ENCODE measurements at regions not wholly inside any gene's neighbourhood (a gene's known extent, or its start where the extent isn't known, plus 50 kb on each side); places are given as distances from the start of the nearest gene placed in this dataset.

DNA sequence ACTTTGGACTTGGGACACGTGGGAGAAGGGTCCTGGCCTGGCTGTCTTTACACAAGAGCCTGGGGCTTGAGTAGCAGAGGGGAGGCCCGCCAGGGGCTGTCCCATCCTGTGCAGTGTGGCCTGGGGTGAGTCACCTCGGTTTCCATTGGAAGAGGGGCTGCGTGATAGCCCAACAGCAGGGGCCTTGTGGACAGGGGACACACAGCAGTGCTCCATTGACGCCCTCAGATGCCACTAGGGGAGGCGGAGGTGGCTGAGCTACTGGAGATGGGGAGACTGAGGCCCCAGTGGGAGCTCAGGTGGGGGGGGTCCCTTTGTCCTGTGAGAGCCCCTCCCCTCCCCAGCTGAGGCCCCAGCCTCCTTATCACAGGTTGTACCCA lies 50.0 kb upstream of the RNU6ATAC start:
- DNase-seq (peak; percentile 26), ATAC-seq (no peak)
- intact Hi-C loops (cut with micrococcal nuclease), result no loop called here

DNA sequence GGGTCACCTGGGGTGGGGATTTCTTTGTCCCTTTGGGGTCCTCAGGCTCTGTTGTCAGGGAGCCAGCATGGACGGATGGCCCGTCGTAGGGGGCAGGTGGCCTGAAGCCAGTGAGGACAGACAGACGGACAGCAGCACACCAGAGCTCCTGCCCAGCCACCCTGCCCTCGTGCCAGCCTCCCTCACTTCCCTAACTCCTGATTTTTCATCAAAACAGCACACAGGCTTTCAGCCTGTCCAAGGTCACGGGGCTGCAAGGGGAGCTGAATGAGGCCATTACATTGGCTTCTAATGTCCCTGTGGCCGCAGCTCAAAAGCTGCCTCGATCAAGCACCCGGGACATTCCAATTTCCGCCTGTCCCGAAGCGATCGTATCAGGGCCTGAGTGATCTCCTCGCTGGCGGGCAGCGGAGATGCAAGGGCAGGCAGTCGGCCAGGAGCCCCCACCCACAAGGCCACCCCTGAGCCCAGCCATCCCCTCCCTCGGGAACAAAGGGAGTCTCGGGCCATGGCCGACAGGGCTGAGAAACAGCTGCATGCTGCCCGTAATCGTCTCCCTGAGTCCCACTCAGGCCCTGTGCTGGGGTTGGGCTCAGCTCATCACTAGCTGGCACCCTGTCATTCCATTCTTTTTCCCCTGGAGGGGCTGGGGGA lies 50.5 kb upstream of the RNU6ATAC start:
- ATAC-seq (peak; percentile 27), DNase-seq (peak; percentile 47)
- intact Hi-C loops (cut with micrococcal nuclease), result no loop called here

DNA sequence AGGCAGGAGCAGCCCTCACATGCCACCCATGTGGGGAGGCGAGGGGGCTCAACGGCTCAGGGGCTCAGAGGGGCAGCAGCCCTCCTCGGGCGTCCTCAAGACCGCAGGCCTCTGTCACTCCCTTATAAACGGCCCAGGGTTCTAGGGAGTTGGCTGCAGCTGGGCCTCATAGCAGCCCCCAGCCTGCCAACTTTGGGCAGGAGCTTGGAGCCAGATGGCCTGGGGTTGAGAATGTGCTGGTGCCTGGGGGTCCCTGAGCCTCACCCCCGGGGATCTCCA lies 51.0 kb upstream of the RNU6ATAC start:
- intact Hi-C loops (cut with micrococcal nuclease), result no loop called here
- no peak for DNase-seq
- peak; percentile 16 for ATAC-seq

DNA sequence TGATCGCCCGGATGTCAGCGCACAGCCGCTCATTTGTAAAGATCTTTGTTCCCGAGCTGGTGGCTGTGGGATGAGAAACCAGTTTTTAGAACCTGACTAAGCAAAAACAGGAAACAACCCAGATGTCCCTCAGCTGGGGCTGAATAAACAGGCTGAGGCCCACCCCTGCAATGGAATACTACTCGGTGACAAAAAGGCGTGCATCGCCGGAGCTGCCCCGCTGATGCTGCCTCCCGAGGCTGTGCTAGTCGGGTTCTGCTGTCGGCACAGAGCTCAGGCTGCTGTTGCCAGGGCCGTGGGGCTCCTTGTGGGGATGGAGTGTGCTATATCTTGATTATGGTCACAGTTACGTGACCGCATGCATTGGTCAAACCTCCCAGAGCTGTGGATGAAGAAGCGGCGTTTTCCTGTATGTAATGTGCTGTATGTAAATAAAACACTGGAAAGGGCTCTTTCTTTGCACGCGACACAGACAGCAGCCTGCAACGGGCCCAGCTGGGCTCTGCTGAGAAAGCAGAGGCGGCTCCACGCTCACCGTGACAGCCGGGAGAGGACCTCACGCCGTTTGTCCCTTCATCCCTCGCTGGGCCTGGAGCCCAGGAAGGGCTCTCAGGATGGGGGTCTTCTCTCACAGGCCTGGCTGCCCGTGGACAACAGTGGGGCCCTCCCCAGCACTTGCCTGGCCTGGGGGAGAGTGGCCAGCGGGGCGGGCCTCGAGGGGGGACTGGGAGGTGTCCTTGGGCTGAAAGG lies 51.5 kb upstream of the RNU6ATAC start:
- intact Hi-C loops (cut with micrococcal nuclease), result no loop called here
- ATAC-seq (peak; percentile 58), DNase-seq (peak; percentile 63)

DNA sequence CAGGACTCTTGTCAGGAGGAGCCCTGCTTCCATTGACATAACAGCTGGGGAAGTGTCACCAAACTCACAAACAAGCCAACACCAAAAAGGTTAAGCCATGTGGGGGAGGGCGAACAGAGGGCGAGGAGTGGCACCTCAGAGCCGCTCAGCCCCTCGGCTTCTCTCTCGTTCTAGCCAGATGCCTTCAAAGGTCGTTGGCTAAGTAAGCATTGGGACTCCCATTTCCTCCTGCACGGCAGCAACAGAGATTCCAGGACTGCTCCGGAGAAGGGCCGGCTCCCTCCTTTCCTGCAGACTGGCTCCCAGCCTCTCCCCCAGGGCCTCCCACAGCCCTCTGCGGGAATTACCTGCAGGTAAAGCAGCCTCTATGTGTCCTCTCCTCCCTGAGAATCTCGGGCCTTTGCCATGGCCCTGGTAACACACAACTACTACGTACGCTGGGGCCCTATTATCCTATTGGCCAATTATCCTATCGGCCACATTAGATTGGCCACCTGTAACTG lies 52.1 kb upstream of the RNU6ATAC start:
- intact Hi-C loops (cut with micrococcal nuclease), result no loop called here
- ATAC-seq, result no peak
- DNase-seq, result peak; percentile 13

DNA sequence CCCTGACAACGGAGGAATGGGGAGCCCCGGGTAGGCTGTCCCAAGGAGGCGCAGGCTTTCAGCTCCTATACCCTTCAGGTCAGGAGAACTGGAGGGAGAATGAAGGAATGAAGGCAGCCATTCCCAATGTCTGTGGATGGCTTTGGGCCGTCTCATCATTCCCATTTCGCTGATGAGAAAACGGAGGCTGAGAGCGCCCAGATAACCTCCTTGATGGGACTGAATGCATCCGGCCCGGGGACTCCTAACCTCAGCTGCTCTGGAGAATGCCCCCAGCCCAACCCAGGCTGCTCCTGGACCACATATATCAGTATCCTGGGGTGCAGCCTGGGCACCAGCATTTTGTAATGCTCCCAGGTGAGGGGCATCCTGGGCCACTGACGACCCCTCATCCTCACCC lies 52.6 kb upstream of the RNU6ATAC start:
- ATAC-seq (no peak), DNase-seq (no peak)
- intact Hi-C loops (cut with micrococcal nuclease), result no loop called here

DNA sequence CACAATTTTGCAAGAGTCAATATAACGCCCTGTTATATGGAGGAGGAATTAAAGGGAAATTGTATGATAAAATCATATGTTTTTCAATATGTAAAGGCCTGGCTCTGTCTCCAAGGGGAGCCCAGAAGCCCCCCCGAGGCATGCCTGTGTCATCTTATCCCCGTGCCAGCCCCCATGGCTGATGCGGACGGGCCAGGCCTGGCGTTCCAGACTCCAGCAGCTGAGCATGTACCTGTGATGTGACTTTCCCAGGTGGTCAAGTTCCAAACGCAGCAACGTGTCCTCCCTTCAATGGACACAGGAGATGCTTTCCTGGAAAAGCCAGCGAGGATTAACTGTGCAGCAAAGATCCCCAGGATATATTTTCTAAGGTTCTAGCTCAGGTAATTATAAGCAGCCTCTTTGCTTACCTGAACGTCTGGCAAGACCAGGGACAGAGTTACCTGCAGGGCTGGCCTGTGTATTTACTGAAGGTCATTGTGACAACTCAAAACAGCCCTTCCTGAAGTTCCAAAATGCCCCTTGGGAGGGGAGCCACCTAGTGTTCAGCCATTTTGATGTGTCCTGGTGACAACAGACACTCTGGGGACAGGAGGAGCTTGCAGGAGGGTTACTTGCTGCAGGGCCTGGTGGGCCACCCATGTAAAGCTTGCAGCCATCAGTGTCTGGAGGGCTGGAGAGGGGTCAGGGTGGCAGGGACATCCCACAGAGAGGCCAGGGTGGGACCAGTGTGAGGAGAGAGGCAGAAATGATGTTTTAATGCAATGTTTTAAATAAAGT lies 53.3 kb upstream of the RNU6ATAC start:
- peak; percentile 27 for ATAC-seq
- intact Hi-C loops (cut with micrococcal nuclease), result no loop called here

DNA sequence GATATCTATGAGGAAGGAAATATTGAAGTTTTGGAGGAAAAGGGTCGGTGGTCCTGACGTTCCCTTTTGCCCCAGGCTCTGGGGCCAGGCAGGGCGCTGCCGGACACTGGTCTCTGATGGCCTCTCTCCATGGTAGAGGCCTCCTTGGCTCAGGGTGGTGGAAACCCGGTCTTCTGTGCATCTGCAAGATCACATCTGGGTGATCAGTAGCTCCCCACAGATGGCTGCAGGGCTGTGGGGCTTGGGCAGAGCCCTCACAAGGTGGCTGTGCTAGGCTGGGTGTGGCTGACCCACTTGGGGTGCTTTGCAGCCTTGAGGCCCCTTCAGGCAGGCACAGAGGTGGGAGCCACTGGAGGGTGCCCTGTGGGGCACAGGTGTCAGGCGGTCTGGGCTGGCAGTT lies 53.9 kb upstream of the RNU6ATAC start:
- intact Hi-C loops (cut with micrococcal nuclease), result no loop called here
- ATAC-seq (no peak), DNase-seq (no peak)

More for the DNA sequence above, 53.3 kb upstream of the RNU6ATAC start:
- no peak for DNase-seq

DNA sequence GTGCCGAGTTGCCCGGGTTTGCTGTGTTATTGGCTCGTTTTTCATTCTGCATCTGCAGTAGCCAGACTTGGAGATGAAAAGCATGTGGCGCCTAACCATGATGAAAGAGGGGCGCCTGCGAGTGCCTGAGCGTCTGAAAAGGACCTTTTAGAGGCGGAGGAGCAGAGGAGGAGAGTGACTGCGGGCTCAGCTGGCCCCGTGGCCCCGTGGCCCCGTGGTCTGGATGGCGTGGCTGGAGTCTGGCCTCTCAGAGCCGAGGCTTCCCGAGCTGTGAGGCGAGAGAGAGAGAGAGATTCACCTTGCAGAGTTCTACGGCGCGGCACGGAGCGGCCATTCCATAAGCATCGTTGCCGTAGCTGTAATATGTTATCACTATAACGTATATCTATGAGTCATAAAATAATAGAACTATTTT lies 55.3 kb upstream of the RNU6ATAC start:
- ATAC-seq (no peak), DNase-seq (no peak)
- intact Hi-C loops (cut with micrococcal nuclease), result no loop called here

DNA sequence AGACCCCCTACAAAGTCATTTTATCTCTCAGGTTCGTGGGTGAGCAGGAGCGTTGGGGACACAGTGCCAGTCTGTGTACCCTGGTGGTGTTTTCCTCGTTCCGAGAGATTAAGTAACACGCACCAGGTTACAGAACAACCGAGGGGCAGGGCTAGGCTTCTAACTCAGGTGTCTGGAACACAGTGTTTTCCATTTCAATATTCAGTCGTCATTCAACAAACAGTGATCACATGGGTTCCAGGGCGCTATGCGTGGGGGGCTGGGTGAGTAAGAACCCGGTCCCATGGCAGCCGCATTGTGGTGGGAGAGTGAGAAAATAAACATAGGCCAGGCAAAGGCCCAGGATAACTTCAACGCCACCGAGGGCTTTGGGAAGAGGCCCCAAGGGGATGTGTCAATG lies 55.9 kb upstream of the RNU6ATAC start:
- no peak for DNase-seq
- intact Hi-C loops (cut with micrococcal nuclease), result no loop called here
- ATAC-seq, result no peak

DNA sequence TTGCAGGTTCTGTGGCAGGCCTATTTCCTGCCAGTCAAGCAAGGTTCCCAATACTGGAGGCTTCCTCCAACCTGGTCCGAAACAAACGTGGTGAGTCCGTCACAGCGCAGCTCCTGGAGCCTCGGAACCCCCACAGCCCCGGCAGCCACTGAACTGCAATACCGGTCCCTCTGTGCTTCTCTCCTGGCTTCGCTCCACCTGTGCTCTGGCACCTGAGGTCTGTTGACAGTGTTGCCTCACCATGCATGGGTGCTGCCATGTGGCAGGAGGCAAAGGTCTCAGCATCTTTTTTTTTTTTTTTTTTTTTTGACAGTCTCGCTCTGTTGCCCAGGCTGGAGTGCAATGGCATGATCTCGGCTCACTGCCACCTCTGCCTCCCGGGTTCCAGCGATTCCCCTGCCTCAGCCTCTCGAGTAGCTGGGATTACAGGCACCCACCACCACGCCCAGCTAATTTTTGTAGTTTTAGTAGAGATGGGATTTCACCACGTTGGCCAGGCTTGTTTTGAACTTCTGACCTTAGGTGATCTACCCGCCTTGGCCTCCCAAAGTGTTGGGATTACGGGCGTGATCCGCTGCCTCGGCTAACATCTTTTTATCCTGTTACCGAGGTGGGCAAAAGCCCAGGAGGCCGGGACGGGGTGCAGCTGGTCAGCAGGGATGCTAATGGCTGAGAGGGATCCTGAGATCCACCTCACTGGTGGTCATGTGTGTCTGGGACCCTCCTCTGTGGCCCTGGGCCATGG lies 57.1 kb upstream of the RNU6ATAC start:
- intact Hi-C loops (cut with micrococcal nuclease), result no loop called here
- DNase-seq, result peak; percentile 19
- ATAC-seq, result no peak

DNA sequence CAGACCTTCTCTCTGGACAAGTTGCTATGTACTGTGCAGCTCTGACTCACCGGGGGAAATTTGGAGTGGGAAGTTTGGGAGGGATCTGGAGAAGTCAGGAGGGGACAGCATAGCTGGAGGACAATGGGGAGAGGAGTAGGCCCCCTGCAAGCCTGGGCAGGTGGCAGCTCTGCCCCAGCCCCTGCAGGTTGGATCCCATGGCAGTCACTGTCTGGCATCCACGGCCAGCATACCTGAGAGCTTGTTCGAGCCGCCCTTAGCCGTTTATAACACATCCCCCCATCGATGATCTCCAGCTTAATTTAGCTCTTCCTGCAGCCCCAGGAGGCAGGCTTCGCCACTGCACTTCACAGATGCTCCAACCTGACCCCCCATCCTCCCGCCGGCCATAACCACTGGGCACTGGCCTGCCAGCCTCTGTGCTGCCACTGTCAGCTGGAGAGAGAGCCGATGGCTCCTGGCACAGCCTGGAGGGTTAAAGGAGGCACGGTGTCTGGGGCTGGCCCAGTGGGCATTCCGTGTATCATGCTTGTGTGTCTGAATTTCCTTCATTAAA lies 57.7 kb upstream of the RNU6ATAC start:
- intact Hi-C loops (cut with micrococcal nuclease), result no loop called here
- ATAC-seq, result no peak
- peak; percentile 30 for DNase-seq

DNA sequence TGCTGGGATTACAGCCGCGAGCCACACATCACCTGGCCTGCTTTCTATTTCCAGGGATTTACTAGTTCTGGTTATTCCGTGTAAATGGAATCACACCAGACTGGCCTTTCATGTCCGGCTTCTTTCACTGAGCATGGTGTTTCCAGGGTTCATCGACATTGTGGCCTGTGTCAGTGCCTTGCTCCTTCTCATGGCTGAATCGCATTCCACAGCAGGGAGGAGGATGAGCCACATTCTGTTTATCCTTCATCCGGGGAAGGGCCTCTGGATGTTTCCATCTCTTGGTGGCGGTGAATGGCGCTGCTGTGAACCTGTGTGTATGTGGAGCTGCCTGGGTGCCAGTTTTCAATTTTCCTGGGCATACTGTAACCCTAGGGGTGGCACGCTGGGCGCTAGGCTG lies 58.7 kb upstream of the RNU6ATAC start:
- intact Hi-C loops (cut with micrococcal nuclease), result no loop called here
- no peak for DNase-seq
- no peak for ATAC-seq

DNA sequence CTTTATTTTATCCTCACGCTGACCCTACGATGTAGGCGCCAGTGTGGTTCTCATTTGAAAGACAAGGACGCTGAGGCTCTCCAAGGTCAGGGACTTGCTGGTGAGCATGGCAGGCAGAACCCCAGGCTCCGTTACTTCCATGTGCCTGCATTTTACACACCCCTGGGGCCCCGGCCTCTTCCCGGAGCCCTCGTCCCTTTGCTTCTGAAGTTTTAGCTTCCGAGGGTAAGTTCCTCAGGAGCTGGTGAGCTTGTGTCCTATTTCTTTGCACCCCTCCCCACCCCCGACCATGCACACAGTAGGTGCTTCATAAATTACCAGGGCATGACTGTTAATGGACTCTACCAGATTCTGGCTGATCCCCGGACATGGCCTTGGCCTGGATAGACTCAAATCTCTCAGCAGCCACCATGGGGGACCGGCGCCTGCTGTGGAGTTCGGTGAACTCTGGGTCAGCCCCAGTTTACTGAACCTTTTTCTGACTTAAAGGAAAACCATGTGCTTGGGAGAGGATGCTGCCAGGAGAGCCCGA lies 59.3 kb upstream of the RNU6ATAC start:
- intact Hi-C loops (cut with micrococcal nuclease), result no loop called here
- ATAC-seq (no peak), DNase-seq (no peak)

DNA sequence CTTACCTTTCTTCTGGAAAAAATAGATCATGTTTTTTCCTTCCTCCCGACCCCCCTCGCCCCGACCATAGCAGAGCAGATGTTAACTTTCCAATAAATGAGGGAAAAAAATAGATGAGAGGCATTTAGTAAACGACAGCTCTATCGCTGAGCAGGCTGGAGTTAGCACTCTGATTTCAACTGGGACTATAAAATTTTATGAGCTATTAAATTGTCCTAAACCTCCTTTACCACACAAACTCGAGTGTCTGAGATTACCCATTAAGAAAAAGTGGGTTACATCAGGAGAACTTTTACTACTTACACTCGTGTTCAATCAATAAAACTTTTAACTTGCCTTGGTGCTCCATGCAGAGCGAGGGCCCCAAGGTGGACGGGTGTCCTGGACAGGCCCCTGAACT lies 59.8 kb upstream of the RNU6ATAC start:
- DNase-seq (no peak), ATAC-seq (no peak)
- intact Hi-C loops (cut with micrococcal nuclease), result no loop called here

DNA sequence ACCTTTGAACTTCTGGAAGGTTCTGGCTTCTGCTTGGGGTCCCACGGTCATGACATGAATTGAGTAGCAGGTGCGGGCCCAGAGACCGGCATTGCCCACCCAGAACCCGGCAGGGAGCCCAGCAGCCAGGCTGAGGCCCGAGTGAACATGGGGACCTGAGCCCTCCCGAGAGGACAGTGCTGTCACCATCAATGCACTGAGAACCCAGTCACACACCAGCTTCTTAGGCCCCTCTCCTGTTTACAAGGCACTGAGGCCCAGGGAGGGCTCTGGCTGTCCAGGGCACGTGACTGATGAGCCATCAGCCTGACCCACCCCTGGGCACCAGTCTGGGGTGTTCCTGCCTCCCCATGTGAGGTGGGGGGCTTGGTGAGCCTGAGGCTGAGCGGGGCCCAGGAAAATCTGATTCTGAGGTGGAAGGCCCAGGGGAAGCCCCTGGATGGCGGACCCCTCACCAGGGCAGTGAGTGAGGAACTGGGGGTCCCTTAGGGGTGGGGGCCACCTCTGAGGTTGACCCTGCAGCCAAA lies 60.3 kb upstream of the RNU6ATAC start:
- intact Hi-C loops (cut with micrococcal nuclease), result no loop called here
- DNase-seq, result no peak
- ATAC-seq, result no peak

DNA sequence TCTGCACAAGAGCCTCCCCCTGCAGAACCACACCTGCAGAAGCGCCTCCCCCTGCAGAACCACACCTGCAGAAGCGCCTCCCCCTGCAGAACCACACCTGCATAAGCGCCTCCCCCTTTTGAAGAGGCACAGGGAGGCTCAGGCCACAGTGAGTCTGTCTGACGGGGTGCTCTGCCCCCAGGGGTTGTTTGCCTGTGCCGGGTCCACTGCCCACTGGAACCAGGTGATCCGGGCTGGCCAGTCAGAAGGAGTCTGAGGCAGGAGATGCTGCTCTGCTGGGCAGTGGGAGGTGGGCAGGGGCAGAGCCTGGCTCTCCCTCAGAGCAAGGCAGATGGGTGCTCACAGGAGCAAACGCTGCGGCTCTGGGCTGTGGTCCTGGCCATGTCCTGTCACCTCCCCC lies 60.8 kb upstream of the RNU6ATAC start:
- ATAC-seq (no peak), DNase-seq (no peak)
- intact Hi-C loops (cut with micrococcal nuclease), result no loop called here

DNA sequence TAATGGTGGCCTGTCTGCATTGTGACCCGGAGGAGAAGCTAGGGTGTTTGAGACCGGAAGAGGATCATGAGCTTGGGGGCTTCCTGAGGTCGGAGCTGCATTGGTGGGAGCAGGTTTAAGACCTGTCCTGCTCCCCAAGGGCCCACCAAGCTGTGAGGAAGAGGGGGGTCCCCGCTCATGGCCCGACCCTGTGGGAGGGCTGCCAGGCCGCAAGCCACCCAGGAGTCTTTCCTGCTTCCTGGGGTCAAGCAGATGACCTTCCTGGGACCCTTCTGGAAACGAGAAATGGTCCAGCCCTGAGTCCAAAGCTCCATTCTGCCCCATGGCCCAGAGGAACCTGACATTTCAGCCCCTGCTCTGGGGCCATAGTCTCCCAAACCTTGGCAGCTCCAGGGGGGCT lies 61.5 kb upstream of the RNU6ATAC start:
- no peak for ATAC-seq
- peak; percentile 17 for DNase-seq
- intact Hi-C loops (cut with micrococcal nuclease), result no loop called here

Data from left ventricle myocardium superior (tissue), 1 donor.